Right ventricle myocardium inferior (tissue), 1 donor: ENCODE measurements at regions not wholly inside any gene's neighbourhood (a gene's known extent, or its start where the extent isn't known, plus 50 kb on each side); places are given as distances from the start of the nearest gene placed in this dataset.
"Not testable (repeated sequence)": the region's sequence is repeated elsewhere in the genome, so short reads cannot be mapped to it uniquely, and the experiment has no call there.

ENCODE experiments used
- ATAC-seq: fragments of 200-7000 bp; cut with Tn5 transposase; one replicate; pipeline ENCODE4 v1.9.1; 2020; ENCODE audit warnings: mild to moderate bottlenecking, moderate library complexity
- DNase-seq: peaks from one replicate; pipeline ENCODE4 v3.0.0; 2021; ENCODE audit errors: missing footprints
- intact Hi-C: fragments of 100-400 bp; cut with DNase I; formaldehyde crosslinking; loops from one replicate; pipeline ENCODE4 v1.11.0; 2022
- donor health status: DM: no; HTN: yes; CAD: no; lungs with severe emphysema.

DNA sequence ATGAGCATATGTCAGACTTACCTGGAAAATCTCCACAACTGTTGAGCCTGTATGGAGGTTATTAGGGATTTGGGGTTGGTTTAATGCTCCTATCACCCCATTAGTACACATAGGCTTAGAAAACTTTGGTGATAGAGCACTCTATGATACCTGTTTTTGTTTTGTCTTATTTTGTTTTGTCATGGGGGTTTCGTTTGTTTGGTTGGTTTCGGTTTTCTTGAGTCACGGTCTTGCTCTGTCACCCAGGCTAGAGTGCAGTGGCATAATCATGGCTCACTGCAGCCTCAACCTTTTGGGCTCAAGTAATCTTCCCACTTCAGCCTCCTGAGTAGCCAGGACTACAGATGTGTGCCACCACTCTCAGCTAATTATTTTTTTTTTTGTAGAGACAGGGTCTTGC, 70.0 kb downstream of the MZT1 start:
- DNase-seq = no peak
- no peak for ATAC-seq
- intact Hi-C loops = no loop called here

DNA sequence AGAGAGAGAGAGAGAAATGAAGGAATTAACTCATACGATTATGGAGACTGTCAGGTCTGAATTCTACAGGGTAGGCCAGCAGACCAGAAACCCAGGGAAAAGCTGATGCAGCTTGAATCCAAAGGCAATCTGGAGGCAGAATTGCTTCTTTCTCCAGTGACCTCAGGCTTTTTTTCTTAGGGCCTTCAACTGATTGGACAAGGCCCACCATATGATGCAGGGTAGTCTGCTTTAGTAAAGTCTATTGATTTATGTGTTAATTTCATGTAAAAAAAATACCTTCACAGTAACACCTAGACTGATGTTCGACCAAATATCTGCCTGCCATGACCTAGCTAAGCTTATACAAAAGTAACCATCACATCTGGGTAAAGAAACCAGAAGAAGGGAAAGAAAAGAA, 71.1 kb downstream of the MZT1 start:
- intact Hi-C loops = no loop called here
- ATAC-seq (no peak), DNase-seq (no peak)

DNA sequence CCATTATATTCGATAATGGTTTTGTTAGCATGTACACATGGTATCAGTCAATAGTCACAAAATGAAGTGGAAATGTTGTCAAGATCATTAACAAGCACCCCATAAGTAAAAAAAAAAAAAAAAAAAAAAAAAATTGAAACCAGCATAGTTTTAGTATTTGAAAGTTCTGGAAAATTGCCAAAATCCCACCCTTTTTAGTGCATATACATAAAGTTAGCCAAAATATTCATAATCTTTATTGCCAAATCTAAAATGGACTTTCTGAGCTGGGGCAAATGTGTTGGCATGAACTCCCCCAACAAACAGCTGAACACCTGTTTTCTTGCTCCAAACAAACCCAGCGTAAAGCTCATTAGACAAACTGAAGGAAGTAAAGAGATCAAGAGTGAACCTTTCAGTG, 73.9 kb downstream of the MZT1 start:
- DNase-seq (no peak), ATAC-seq (no peak)
- intact Hi-C loops = no loop called here

DNA sequence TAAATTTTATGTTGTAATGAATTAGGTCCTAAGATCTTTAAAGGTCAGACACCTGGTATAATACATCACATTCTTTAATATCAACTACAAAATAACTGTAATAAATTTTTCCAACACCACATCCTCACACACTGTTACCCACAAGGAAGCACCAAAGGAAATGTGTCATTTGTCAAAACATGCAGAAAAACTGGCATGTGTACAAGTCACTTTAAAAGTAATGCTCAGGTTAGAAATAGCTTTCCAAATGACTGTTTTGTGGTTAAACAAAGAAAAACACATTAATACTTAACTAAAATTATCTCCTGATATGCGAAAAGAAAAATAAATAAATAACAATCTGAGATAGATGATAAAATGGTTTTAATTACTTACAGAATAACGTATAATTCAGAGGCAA, 74.7 kb downstream of the MZT1 start:
- intact Hi-C loops = no loop called here
- no peak for ATAC-seq
- DNase-seq = no peak

DNA sequence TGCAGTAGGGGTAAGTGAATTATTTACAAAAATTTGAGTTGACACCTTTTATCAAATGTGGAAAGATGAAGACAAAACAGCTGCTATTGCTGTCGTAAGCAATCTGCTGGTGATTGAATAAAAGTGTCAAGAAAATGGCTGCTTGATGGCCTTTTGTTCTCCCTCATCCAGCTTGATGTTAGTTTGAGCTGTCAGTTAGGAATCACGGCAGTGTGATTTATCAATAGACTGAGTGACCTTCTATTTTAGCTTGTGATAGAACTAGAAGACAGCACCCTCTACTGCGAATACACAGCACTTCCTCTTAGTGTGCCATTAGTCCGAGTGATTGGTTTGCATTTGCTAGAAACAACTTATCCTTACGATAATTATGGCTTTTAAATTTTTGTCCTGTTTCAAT, 76.3 kb downstream of the MZT1 start:
- DNase-seq (no peak), ATAC-seq (no peak)
- intact Hi-C loops = no loop called here

DNA sequence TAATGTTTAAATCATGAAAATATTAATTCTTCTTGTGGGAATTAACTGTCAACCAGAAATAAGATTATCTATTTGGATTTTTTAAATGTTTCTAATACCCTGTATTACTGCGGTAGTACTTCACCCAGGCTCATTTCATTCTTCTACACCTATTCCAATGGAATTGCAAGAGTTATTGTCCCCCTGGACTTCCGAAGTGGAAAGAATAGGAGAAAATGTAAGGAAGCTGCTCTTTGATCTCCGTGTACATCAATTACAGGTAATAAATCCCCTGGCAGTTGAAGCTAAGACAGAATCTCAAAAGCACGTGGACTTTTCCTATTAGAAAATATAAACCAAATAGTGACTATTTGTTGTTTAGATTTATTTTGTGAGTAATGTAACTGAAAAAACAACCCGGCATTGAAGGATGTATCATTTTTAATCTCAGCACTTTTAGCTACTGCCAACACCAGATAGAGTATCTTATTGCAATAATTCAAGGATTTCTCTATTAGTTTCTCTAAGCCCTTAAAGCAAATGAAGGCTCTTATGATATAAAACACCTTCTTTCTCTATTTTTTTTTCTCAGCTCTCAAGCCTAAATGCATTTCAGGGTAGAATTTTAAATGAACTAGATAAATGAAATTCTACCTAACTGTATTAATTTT, 77.3 kb downstream of the MZT1 start:
- no peak for ATAC-seq
- no peak for DNase-seq
- intact Hi-C loops = no loop called here

DNA sequence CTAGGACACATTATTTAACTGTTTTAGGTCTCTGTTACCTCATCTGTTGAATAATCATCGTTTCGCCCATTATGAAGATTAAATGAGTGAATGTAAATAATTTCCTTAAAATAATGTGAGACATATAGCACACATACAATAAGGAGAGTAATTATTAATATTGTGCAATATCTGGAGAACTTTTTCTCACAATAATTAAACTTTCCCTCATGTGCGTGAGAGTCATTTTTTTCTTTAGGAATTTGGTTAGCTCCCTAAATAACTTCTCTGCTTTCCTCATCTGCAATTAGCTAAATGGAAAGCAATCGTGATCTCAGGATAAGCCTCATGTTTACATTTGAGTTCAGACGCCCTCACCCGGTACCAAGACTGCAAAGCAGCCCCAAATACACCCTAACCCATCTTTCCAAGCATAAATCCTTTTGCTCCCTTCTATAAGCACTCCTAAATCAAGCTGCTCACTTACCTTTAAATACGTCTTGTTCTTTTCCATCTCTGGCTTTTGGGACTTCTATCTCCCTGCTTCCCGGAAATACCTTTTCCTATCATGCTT, 78.8 kb downstream of the MZT1 start:
- ATAC-seq (no peak), DNase-seq (no peak)
- intact Hi-C loops = no loop called here

DNA sequence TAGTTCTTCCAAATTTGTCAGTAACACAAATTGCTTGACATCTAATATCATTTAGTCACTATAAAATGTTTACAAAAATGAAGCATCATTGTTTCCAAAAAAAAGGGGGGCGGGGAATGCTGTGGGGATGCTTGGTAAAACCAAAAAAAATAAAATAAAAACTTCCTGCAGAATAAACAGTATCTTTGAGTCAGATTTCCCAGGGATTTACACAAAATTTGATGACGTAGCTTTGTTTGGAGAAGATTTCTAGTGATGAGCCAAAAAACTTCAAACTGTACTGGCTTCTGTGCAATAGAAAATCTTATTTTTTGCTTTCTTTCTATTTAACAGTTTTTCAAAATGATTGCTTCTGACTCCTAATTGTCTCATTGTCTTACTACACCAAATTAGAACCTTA, 80.0 kb downstream of the MZT1 start:
- no peak for ATAC-seq
- intact Hi-C loops = no loop called here
- DNase-seq = no peak

DNA sequence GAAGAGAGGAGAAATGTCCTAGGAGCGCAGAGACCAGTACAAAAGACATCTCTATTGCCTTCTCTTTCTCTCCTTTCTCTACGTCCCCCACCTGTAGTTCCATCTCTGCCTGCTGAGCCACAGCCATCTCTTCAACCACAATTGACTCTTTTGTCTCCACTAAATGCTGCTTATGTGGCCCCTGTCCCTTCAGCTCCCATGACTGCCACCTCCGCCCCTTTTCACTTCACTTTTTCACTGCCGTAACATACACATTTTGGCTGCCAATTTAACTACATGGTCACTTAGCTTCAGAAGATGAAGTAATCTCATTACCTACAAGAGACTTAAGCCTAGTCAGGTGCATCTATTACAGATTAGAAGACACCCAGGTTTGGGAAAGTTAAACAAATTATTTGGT, 81.9 kb downstream of the MZT1 start:
- no peak for DNase-seq
- ATAC-seq = no peak
- intact Hi-C loops = no loop called here

DNA sequence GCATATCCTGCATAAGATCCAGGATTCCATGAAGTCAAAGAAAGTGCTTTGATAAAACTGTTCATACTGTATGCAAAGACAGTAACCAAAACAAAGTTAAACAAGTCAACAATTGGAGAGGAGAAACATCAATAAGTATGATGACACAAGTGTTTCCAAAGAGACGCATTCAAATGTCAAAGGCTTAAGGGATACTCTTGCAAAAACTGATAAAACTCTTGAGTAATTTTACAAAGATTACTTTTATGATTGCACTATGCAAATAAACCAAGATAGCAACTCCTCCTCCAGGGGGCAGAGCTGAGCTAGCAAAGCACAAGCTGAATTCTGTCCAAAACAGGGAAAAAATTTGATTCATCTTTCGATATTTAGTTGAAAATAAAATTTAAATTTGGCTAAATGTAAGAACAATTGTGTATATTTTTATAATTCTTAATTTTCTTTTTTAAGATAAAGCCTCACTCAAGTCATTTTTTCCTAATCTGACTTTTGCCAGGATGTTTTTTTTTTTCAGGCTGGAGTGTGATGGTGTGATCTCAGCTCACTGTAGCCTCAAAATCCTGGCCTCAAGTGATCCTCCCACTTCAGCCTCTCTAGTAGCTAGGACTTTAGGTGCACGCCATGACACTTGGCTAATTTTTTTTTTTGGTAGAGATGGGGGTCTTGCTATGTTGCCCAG, 84.0 kb downstream of the MZT1 start:
- ATAC-seq (no peak), DNase-seq (no peak)
- intact Hi-C loops = no loop called here

DNA sequence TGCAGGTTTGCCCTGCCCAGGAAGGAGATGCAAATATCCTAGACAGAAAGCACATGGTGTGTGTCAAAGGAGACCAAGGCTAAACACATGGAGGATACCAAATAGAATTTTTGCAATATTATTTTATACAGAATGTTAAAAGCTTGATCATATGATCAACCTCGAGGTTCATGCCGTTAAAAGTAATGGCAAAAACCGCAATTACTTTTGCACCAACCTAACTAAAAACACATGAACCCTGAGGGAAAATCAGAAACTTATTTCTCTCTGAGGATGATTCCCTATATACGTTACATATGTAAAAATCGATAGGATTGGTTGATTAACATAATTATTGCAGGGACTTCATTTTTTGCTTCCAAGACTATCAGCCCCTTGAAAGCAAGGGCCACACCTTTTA, 88.1 kb downstream of the MZT1 start:
- intact Hi-C loops = no loop called here
- DNase-seq = no peak
- no peak for ATAC-seq

DNA sequence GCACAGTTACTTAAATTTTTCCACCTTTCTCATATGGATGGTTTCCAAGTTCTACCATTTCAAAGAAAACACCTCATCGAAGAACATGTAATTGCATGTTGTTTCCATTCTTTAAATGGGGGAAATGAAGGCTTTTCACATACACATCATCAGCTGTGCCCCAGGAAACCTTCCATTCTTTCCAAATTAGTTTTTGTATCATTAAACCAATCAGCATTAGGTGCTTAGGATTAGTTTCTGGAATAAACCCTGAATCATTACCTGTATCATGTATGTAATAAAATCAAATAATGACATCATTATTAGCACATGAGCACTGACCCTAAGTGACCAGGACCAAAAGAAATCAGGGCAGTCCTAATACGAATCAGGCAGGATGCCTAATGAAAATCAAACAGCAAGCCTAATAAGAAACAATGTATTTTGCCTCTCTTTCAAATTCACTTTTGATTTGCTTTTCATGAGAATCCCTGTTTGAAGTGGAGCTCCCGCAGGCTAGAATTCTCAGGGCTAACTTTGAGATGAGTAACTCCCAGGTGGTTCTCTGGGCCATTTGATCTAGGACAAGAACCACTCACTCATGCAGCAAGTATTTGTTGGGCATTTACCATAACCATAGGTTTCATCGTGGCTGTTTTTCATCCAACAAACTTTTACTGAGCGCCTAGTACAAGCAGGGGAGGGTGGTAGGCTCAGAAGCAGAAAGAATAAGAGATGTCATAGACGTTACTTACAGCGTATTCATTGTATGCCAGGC, 89.2 kb downstream of the MZT1 start:
- no peak for DNase-seq
- intact Hi-C loops = no loop called here
- no peak for ATAC-seq

DNA sequence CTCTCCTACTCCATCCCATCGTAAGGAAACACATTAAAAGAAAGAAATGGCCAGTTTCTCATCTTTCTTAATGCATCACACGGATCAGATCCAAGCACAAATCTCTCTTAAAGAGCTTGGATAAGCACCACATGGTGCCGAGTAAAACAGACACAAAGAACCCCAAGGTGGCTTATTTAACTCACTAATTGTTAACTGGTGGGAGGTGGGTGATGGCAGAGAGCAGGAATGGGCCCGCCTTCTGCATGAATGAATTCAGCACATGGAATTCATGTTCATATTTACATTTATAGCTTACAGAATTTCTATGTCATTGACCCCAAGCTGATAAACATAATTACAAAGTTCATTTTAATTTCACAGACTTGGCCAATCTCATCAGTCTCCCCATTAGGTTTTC, 89.9 kb downstream of the MZT1 start:
- DNase-seq = no peak
- no peak for ATAC-seq
- intact Hi-C loops = no loop called here

DNA sequence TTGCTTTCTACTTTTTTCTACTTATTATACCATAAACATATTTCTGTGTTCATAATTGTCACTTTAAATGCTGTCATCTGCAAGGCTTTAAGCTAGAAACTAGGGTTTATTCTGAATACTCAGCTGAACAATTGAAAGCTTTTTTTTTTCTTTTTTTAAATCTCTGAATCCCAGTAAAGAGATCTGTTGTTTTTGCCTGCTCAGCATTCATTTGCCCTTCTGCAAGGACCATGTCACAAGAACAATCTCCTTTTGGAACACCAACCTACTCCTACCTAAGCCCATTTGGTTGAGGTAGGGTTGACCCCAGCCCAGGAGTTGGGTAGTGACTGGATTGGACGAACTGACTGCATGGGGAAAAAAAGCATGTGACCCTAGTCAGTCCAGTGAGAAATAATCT, 92.6 kb downstream of the MZT1 start:
- DNase-seq (no peak), ATAC-seq (no peak)
- intact Hi-C loops = no loop called here

DNA sequence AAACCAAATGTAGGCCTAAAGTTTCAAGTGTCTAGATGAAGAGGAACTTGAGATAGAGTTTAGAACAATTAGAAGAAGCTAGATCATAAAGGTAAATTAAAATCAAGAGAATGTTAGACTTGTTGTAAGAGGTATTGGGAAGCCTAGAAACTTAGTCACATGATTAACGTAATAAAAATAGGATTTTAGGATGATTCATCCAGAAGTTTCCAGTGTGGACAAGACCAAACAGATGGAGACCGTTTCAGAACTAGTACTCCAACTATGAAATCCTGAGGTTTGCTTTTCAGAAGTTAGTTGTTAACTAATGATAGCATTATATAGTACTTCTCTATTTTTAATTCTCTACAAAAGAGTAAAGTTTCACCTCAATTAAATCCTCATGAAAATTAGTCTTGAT, 104.9 kb downstream of the MZT1 start:
- intact Hi-C loops = no loop called here
- ATAC-seq (no peak), DNase-seq (no peak)

DNA sequence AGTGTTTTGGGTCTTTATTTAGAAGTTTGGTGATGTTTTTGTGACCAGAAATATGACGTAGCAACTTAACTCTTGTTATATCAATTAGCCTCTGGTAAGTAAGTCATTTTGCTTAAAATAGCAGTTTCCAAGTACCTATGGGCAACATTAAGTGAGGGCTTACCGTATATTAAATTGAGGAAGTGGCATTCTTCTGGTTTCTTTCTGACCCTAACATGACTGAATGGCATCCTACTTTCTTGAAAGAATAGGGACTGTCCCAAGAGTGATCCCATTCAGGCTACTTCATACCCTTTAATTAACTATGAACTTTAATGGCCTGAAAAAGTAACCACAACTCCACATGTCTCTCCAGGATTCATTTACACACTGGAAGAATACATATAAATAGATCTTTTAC, 106.6 kb downstream of the MZT1 start:
- intact Hi-C loops = no loop called here
- DNase-seq = no peak
- no peak for ATAC-seq

DNA sequence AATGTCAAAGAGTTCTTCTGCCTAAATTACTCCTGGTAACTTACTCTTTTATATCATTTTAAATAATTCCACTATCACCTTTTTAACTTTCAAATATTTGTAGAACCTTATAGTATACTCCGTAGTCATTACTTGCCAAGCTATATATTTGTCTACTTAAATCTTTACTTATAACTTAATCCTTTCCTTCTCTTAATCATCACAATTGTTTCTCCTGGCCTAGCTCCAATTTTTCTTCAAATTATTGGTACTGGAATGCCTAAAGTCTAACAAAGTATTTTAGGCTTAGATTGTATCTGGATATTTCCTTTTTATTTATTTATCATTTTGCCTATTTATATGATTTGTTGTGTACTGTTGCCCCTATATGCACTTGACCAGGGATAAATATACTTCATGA, 109.5 kb downstream of the MZT1 start:
- DNase-seq (no peak), ATAC-seq (no peak)
- intact Hi-C loops = no loop called here

DNA sequence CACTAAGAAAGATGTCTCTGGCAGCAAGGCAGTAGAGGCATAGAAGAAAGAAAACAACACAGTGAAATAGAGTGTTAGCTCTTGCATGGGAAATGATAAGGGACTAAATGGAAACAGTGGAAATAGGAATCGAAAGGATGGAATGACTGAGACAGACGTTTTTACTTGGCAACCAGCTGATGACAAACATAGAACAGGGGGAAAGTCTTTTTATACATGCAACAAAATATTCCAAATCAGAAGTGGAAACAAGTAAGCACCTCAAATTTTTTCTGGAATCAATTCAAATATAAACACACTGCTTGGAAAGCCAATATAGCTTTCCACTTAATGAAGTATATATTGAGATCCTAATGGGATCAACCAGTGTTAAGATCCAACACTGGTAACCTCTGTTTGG, 110.2 kb downstream of the MZT1 start:
- no peak for ATAC-seq
- intact Hi-C loops = no loop called here
- no peak for DNase-seq

DNA sequence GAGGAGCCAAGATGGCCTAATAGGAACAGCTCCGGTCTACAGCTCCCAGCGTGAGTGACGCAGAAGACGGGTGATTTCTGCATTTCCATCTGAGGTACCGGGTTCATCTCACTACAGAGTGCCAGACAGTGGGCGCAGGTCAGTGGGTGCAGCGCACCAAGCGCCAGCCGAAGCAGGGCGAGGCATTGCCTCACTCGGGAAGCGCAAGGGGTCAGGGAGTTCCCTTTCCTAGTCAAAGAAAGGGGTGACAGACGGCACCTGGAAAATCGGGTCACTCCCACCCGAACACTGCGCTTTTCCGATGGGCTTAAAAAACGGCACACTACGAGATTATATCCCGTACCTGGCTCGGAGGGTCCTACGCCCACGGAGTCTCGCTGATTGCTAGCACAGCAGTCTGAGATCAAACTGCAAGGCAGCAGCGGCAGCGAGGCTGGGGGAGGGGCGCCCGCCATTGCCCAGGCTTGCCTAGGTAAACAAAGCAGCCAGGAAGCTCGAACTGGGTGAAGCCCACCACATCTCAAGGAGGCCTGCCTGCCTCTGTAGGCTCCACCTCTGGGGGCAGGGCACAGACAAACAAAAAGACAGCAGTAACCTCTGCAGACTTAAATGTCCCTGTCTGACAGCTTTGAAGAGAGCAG, 117.1 kb downstream of the MZT1 start:
- DNase-seq, ATAC-seq, intact Hi-C loops: not testable (repeated sequence)
